OCI-LY1 (cell line): ENCODE measurements at regions not wholly inside any gene's neighbourhood (a gene's known extent, or its start where the extent isn't known, plus 50 kb on each side); places are given as distances from the start of the nearest gene placed in this dataset.
"Not testable (repeated sequence)": the region's sequence is repeated elsewhere in the genome, so short reads cannot be mapped to it uniquely, and the experiment has no call there.

Source experiments
- CTCF ChIP-seq: fragments of 200-600 bp; sonication (generic), shearing (Covaris generic); IDR thresholded peaks from 2 replicates; pipeline ENCODE4 v1.5.1; 2017; ENCODE audit warnings: mild to moderate bottlenecking, antibody characterized with exemption, low read length, moderate library complexity, mixed read lengths
- EZH2 ChIP-seq: fragments of 200-600 bp; sonication (generic), shearing (Covaris generic); IDR thresholded peaks from 2 replicates; pipeline ENCODE4 v1.8.0; 2017; ENCODE audit warnings: borderline replicate concordance, mixed run types, mild to moderate bottlenecking, antibody characterized with exemption, low read length, moderate library complexity, mixed read lengths

- TF ChIP-seq CTCF, EZH2: not testable (repeated sequence)
Observed at GRCh38 chr6:58238421-58238820, 921.0 kb downstream of the PRIM2 start.
